Mucosa of descending colon (tissue), 3 donors: ENCODE measurements at regions not wholly inside any gene's neighbourhood (a gene's known extent, or its start where the extent isn't known, plus 50 kb on each side); places are given as distances from the start of the nearest gene placed in this dataset.

ENCODE experiments used
- ATAC-seq: fragments of 200-7000 bp; cut with Tn5 transposase; one replicate; pipeline ENCODE4 v1.9.1; 2020; ENCODE audit warnings: mild to moderate bottlenecking, moderate library complexity
- DNase-seq, 3 donors: peaks; one replicate each; pipeline ENCODE4 v3.0.0-alpha.2; 2020
- H3K36me3 ChIP-seq: fragments of 200-600 bp; one replicate; pipeline ENCODE4 v1.8.0; 2021; ENCODE audit warnings: low read depth, mild to moderate bottlenecking
- H3K4me1 ChIP-seq: fragments of 200-600 bp; one replicate; pipeline ENCODE4 v1.8.0; 2021; ENCODE audit warnings: low read depth, mild to moderate bottlenecking
- H3K4me3 ChIP-seq: fragments of 200-600 bp; one replicate; pipeline ENCODE4 v1.8.0; 2021; ENCODE audit warnings: mild to moderate bottlenecking
- H3K9me3 ChIP-seq: fragments of 200-600 bp; one replicate; pipeline ENCODE4 v1.8.0; 2021; ENCODE audit warnings: mild to moderate bottlenecking
- intact Hi-C, 2 donors: fragments of 100-400 bp; cut with DNase I in 1 of 2; cut with micrococcal nuclease in 1 of 2; formaldehyde crosslinking; loops; one replicate each; pipeline versions ENCODE4 v1.11.0 to v1.11.1; 2022; cut with DNase I, micrococcal nuclease
- TF ChIP-seq, protein P1 (sequence below): fragments of 200-600 bp; IDR thresholded peaks from one replicate; pipeline ENCODE4 v1.8.0; 2022; ENCODE audit warnings: antibody characterized with exemption, mild to moderate bottlenecking
- donor health status: DM: no; HTN: no; CAD: no; lungs with moderate emphysema.
- donor health status: DM: no; HTN: no; CAD: no.
- donor health status: DM: no; HTN: yes; CAD: no.

DNA sequence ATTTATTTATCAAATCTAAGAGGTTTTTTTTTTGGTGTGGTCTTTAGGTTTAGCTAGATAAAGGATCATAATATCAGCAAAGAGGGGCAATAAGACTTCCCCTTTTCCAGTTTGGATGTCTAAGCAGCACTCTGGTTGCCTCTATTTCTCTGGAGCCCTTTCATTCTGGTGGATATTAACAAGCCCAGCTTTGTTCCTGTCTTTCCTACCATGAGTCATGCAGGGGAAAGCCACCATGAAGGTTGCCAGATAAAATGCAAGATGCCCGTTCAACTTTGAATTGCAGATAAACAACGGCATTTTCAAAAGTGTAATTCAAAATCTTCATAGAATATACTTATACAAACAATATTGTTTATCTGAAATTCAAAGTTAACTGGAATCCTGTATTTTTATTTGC is 143.6 kb downstream of the ADAMTS15 start:
- TF ChIP-seq, protein P1, sequence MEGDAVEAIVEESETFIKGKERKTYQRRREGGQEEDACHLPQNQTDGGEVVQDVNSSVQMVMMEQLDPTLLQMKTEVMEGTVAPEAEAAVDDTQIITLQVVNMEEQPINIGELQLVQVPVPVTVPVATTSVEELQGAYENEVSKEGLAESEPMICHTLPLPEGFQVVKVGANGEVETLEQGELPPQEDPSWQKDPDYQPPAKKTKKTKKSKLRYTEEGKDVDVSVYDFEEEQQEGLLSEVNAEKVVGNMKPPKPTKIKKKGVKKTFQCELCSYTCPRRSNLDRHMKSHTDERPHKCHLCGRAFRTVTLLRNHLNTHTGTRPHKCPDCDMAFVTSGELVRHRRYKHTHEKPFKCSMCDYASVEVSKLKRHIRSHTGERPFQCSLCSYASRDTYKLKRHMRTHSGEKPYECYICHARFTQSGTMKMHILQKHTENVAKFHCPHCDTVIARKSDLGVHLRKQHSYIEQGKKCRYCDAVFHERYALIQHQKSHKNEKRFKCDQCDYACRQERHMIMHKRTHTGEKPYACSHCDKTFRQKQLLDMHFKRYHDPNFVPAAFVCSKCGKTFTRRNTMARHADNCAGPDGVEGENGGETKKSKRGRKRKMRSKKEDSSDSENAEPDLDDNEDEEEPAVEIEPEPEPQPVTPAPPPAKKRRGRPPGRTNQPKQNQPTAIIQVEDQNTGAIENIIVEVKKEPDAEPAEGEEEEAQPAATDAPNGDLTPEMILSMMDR: no peak
- no peaks in the 10 kb centered on the region for H3K4me1 ChIP-seq
- DNase-seq: no peak
- H3K36me3 ChIP-seq: no peaks in the 10 kb centered on the region
- intact Hi-C loops: no loop called here
- no peak for ATAC-seq
- H3K9me3 ChIP-seq: no peaks in the 10 kb centered on the region
- no peak overlapping the region for H3K4me3 ChIP-seq

DNA sequence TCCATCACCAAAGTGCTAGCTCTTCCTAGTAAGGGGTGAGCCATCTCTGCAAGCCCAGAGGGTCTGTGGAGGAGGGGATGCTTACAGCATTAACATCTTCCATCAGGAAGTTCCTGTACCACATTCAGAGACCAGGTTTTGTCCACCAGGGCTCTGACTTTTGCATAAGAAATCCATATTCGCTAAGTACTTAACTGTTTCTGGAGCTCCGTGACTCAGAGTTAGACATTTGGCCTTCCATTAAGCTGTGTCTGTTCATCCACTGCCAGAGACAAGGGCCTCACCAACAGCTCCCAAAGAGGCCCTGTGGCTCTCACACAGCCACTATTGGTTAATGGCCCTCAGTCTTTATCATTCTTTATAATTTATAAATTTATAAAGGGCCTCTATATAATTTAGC is 144.6 kb downstream of the ADAMTS15 start:
- intact Hi-C loops: no loop called here
- no peaks in the 10 kb centered on the region for H3K4me1 ChIP-seq
- no peaks in the 10 kb centered on the region for H3K9me3 ChIP-seq
- TF ChIP-seq, protein P1: no peak
- H3K4me3 ChIP-seq: no peak overlapping the region
- DNase-seq: no peak
- ATAC-seq: no peak
- no peaks in the 10 kb centered on the region for H3K36me3 ChIP-seq

DNA sequence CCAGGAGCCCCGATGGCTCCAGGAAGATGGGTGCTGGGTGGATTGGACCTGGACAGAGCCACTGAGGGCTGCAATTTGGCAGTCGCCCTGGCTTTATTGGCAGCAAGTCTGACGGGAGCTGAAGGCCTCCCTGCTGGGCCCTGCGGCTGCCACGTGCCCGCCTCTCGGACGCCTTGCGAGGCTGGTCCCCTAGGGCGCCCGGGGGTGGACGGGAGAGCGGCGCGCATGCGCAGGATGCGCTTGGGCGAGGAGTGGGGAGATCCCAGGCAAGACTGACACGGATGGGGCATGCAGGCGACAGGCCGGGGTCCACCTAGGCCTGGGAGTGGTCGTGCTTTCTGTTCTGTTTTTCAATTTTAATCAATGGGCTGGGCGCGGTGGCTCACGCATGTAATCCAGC is 150.0 kb downstream of the ADAMTS15 start:
- TF ChIP-seq, protein P1: no peak
- no peak for ATAC-seq
- intact Hi-C loops: no loop called here

DNA sequence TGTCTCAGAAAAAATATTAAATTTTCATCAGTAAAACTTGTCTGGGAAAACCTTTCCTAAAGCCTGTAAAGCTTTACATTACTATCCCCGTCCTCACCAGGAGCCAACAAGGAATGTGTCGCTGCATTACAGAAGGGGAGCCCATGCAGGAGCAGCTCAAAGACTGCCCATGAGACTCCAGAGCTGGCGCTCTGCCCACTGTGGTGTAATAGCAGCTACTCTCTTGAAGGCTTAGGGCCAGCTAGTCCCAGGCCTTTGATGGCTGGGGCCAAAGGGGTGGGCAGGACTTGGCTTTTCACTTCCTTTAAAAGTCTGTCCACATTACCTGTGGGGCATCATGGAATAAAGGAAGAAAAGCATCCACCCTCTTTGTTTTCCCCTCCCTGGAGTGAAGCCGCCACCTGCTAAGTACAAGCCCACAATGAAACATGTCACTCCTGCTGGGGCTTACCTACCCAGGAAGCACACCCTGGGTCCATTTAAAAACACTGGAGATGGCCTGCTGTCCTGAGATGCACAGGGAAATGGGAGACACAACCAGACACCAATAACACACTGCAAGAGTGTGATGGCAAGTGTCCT is 150.7 kb downstream of the ADAMTS15 start:
- H3K36me3 ChIP-seq: no peaks in the 10 kb centered on the region
- H3K4me3 ChIP-seq: no peak overlapping the region
- no peaks in the 10 kb centered on the region for H3K4me1 ChIP-seq
- TF ChIP-seq, protein P1: no peak
- H3K9me3 ChIP-seq: no peaks in the 10 kb centered on the region
- ATAC-seq (no peak), DNase-seq (no peak)
- intact Hi-C loops: no loop called here

More for the DNA sequence above, 150.0 kb downstream of the ADAMTS15 start:
- DNase-seq: no peak
- Histone ChIP-seq H3K9me3 (no peaks in the 10 kb centered on the region), H3K4me3 (no peak overlapping the region), H3K36me3 (no peaks in the 10 kb centered on the region), H3K4me1 (no peaks in the 10 kb centered on the region)

DNA sequence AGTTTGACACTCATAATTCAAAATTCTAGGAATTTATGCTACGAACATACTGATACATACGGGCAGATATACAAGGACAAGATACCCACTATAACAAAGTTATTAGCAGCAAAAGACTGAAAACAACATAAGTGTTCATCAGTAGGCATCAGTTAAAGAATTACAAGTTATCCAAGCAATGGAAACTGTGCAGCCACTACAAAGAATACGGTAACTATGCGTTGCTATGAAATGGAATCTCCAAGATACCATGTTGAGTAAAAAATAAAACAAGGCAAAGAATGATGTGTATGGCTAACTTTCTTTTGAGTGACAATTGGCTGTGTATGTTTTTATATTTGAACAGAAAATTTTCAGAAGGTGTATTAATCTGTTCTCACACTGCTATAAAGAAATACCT is 151.7 kb downstream of the ADAMTS15 start:
- DNase-seq (no peak), ATAC-seq (no peak)
- TF ChIP-seq, protein P1: no peak
- Histone ChIP-seq H3K4me3 (no peak overlapping the region), H3K4me1 (no peaks in the 10 kb centered on the region), H3K36me3 (no peaks in the 10 kb centered on the region), H3K9me3 (no peaks in the 10 kb centered on the region)
- intact Hi-C loops: no loop called here

DNA sequence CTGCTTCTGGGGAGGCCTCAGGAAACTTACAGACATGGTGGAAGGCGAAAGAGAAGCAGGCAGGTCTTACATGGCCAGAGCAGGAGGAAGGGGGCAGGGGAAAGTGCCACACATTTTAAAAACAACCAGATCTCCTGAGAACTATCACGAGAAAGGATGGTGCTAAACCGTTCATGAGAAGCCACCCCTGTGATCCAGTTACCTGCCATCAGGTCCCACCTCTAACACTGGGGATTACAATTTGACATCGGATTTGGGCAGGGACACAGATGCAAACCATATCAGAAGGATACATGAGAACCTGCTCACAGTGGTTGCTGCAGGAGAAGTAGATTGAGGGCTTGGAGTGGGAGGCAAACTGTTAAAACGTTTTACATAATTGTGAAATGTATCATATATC is 152.2 kb downstream of the ADAMTS15 start:
- TF ChIP-seq, protein P1: no peak
- intact Hi-C loops: no loop called here
- Histone ChIP-seq H3K36me3 (no peaks in the 10 kb centered on the region), H3K9me3 (no peaks in the 10 kb centered on the region), H3K4me1 (no peaks in the 10 kb centered on the region), H3K4me3 (no peak overlapping the region)
- DNase-seq (no peak), ATAC-seq (no peak)
